Cardiac muscle cell (in vitro differentiated cells and primary cell): ENCODE measurements at regions not wholly inside any gene's neighbourhood (a gene's known extent, or its start where the extent isn't known, plus 50 kb on each side); places are given as distances from the start of the nearest gene placed in this dataset.

Source experiments
- DNase-seq, 2 donors: peaks; one replicate each; pipeline versions ENCODE4 v3.0.0 to v3.0.0-alpha.2; 2010 to 2017; ENCODE audit warnings: low read depth in 1 of 2, low spot score in 1 of 2
- H3K27ac ChIP-seq: fragments of 200-600 bp; sonication (generic); 2 replicates; pipeline ENCODE4 v1.5.1; 2016
- H3K27me3 ChIP-seq: fragments of 200-600 bp; sonication (generic); 2 replicates; pipeline ENCODE4 v1.6.0; 2016; ENCODE audit warnings: control low read depth
- H3K36me3 ChIP-seq: fragments of 200-600 bp; sonication (generic); 2 replicates; pipeline ENCODE4 v1.5.1; 2016; ENCODE audit warnings: control low read depth
- H3K4me1 ChIP-seq: fragments of 200-600 bp; sonication (generic); 2 replicates; pipeline ENCODE4 v1.8.1; 2017; ENCODE audit warnings: low read depth, mild to moderate bottlenecking, mixed run types
- H3K4me3 ChIP-seq: fragments of 200-600 bp; sonication (generic); 2 replicates; pipeline ENCODE4 v1.5.1; 2016; ENCODE audit warnings: mild to moderate bottlenecking
- H3K9me3 ChIP-seq: fragments of 200-600 bp; sonication (generic); 2 replicates; pipeline ENCODE4 v1.5.1; 2017; ENCODE audit warnings: low read depth, mild to moderate bottlenecking, control low read depth
- CTCF ChIP-seq: IDR thresholded peaks from 2 replicates; pipeline ENCODE4 v1.5.1; 2012; ENCODE audit warnings: low read depth, mild to moderate bottlenecking, low read length

- no peaks in the 10 kb centered on the region for H3K27me3 ChIP-seq
- H3K9me3 ChIP-seq, result no peaks in the 10 kb centered on the region
- no peak overlapping the region for H3K4me3 ChIP-seq
- DNase-seq, result no peak
- no peak for TF ChIP-seq CTCF
- no peaks in the 10 kb centered on the region for H3K36me3 ChIP-seq
- peaks cover 4% of the 10 kb centered on the region for H3K4me1 ChIP-seq
- H3K27ac ChIP-seq, result no peak overlapping the region
Observed at GRCh38 chr12:82174383-82174782, 183.8 kb downstream of the CCDC59 start.

- Histone ChIP-seq H3K9me3 (no peaks in the 10 kb centered on the region), H3K27ac (no peak overlapping the region), H3K36me3 (no peaks in the 10 kb centered on the region), H3K4me1 (peaks cover 4% of the 10 kb centered on the region), H3K4me3 (no peak overlapping the region), H3K27me3 (no peaks in the 10 kb centered on the region)
- no peak for TF ChIP-seq CTCF
- DNase-seq, result no peak
Observed at GRCh38 chr12:82149045-82149444, 209.1 kb downstream of the CCDC59 start.

GRCh38 chr12:82146740-82147139 is 211.4 kb downstream of the CCDC59 start:
- H3K9me3 ChIP-seq, result no peaks in the 10 kb centered on the region
- no peaks in the 10 kb centered on the region for H3K27me3 ChIP-seq
- no peaks in the 10 kb centered on the region for H3K4me1 ChIP-seq
- no peak overlapping the region for H3K4me3 ChIP-seq
- no peak overlapping the region for H3K27ac ChIP-seq
- no peak for DNase-seq
- H3K36me3 ChIP-seq, result no peaks in the 10 kb centered on the region
- no peak for TF ChIP-seq CTCF

GRCh38 chr12:82144505-82144904 is 213.7 kb downstream of the CCDC59 start:
- Histone ChIP-seq H3K27ac (no peak overlapping the region), H3K9me3 (no peaks in the 10 kb centered on the region), H3K4me1 (no peaks in the 10 kb centered on the region), H3K36me3 (no peaks in the 10 kb centered on the region), H3K27me3 (no peaks in the 10 kb centered on the region), H3K4me3 (no peak overlapping the region)
- no peak for TF ChIP-seq CTCF
- no peak for DNase-seq

GRCh38 chr12:82132390-82132789 is 225.8 kb downstream of the CCDC59 start:
- peaks cover 8% of the 10 kb centered on the region for H3K4me1 ChIP-seq
- no peaks in the 10 kb centered on the region for H3K27me3 ChIP-seq
- no peak for DNase-seq
- H3K9me3 ChIP-seq, result no peaks in the 10 kb centered on the region
- no peaks in the 10 kb centered on the region for H3K36me3 ChIP-seq
- no peak overlapping the region for H3K4me3 ChIP-seq
- no peak overlapping the region for H3K27ac ChIP-seq
- TF ChIP-seq CTCF, result no peak

GRCh38 chr12:82130762-82131161 is 227.4 kb downstream of the CCDC59 start:
- H3K27ac ChIP-seq, result no peak overlapping the region
- H3K4me3 ChIP-seq, result no peak overlapping the region
- no peak for DNase-seq
- no peaks in the 10 kb centered on the region for H3K27me3 ChIP-seq
- no peaks in the 10 kb centered on the region for H3K36me3 ChIP-seq
- no peaks in the 10 kb centered on the region for H3K9me3 ChIP-seq
- TF ChIP-seq CTCF, result no peak
- peaks cover 8% of the 10 kb centered on the region for H3K4me1 ChIP-seq
